ENCODE measurements at regions not wholly inside any gene's neighbourhood (a gene's known extent, or its start where the extent isn't known, plus 50 kb on each side); places are given as distances from the start of the nearest gene placed in this dataset.

DNA sequence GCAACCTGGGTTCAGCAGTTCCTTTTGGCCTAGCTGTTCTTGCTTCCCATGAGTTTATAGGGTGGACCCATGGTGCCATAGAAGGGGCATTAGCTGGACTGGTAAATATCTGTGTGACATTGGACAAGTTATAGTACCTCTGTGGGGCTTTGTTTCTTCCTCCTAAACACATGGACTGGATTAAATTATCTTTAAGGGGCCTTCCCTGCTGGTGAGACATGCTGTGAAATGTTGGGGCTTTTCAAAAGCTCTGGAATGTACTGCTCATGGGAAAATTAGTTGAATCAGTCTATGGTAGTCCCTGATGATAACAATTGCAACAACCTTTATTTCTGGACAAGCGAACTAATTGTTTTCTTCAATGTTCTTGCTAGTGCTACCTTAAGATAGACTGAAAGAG, 276.2 kb downstream of the BLID start:
- H3K4me3 ChIP-seq, result no peak overlapping the region
- DNase-seq, result no peak
- H3K9me3 ChIP-seq, result no peaks in the 10 kb centered on the region
- TF ChIP-seq POLR2A (IDR thresholded peaks at IDR 0.05), result no peak
- TF ChIP-seq CTCF (IDR thresholded peaks at IDR 0.05), result no peak
- no peaks in the 10 kb centered on the region for H3K36me3 ChIP-seq
- H3K27me3 ChIP-seq, result no peaks in the 10 kb centered on the region
- no peaks in the 10 kb centered on the region for H3K4me1 ChIP-seq
- no peak overlapping the region for H3K27ac ChIP-seq

DNA sequence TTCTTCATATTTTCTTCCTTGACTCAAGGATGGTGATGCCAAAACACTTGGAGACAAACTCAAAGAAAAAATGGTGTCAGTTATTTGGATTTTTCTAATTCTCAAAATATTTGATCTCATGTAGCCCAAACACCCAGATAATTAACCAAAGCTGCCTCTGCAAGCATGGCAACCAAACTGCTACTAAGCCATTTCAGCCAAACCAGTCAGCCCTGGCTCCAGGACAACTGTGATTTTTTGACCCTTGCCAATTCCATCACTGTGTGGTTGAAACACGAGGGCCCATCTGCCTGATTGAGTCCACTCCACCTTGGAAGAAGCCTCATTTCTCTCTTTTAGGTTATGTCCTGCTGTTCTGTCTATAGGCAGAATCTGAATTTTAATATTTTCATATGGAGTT, 277.4 kb downstream of the BLID start:
- Histone ChIP-seq H3K9me3 (no peaks in the 10 kb centered on the region), H3K36me3 (no peaks in the 10 kb centered on the region), H3K27ac (no peak overlapping the region), H3K27me3 (no peaks in the 10 kb centered on the region), H3K4me1 (no peaks in the 10 kb centered on the region), H3K4me3 (no peak overlapping the region)
- DNase-seq, result no peak
- no peak for TF ChIP-seq POLR2A (IDR thresholded peaks at IDR 0.05)
- TF ChIP-seq CTCF (IDR thresholded peaks at IDR 0.05), result no peak

DNA sequence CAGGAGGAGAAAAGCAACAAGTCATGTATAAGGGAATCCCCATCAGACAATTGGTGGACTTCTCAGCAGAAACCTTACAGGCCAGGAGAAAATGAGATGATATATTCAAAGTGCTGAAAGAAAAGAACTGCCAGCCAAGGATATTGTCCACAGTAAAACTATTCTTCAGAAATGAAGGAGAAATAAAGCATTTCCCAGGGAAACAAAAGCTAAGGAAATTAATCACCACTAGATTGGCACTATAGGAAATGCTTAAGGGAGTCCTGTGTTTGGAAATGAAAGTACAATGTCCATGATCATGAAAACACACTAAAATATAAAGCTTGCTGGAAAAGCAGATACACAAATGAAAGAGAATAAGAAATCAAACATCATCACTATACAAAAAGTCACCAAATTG, 282.0 kb downstream of the BLID start:
- H3K27me3 ChIP-seq, result no peaks in the 10 kb centered on the region
- no peak overlapping the region for H3K27ac ChIP-seq
- no peaks in the 10 kb centered on the region for H3K36me3 ChIP-seq
- no peak for DNase-seq
- no peaks in the 10 kb centered on the region for H3K9me3 ChIP-seq
- no peaks in the 10 kb centered on the region for H3K4me1 ChIP-seq
- TF ChIP-seq POLR2A (IDR thresholded peaks at IDR 0.05), result no peak
- TF ChIP-seq CTCF (IDR thresholded peaks at IDR 0.05), result no peak
- H3K4me3 ChIP-seq, result no peak overlapping the region

DNA sequence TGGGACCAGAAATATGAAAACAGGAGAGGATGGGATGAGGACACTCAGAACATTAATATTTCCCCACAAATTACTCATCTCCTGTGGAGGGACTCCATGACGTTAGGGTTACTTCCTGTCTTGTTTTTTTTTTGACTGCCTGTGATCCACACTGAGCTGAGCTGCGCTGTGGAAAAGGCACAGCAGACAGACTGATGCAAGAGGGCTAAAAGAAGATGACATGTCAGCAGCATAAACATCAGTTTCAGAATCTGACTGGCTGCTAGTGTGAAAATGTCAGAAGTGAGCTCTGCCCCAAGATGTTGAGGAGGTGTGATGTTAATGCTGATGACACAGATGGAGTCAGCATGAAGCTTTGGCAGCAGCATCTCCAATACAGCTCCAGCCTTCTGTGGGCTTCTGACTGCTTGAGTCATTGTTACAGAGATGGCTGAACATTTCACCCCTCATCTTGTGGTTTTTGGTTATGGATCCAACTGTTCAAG, 286.8 kb downstream of the BLID start:
- H3K36me3 ChIP-seq, result no peaks in the 10 kb centered on the region
- no peak overlapping the region for H3K4me3 ChIP-seq
- H3K27ac ChIP-seq, result no peak overlapping the region
- no peaks in the 10 kb centered on the region for H3K9me3 ChIP-seq
- TF ChIP-seq POLR2A (IDR thresholded peaks at IDR 0.05) (no peak), CTCF (IDR thresholded peaks at IDR 0.05) (no peak)
- H3K4me1 ChIP-seq, result no peaks in the 10 kb centered on the region
- no peak for DNase-seq
- no peaks in the 10 kb centered on the region for H3K27me3 ChIP-seq

GRCh38 chr11:121814962-121815361, 301.1 kb downstream of the BLID start:
- TF ChIP-seq CTCF (IDR thresholded peaks at IDR 0.05) (no peak), POLR2A (IDR thresholded peaks at IDR 0.05) (no peak)
- H3K27me3 ChIP-seq, result no peaks in the 10 kb centered on the region
- H3K9me3 ChIP-seq, result peaks cover 0 to 8% (median 0%) of the 10 kb centered on the region in 4 donors
- H3K27ac ChIP-seq, result no peak overlapping the region
- no peak overlapping the region for H3K4me3 ChIP-seq
- no peak for DNase-seq
- no peaks in the 10 kb centered on the region for H3K36me3 ChIP-seq
- no peaks in the 10 kb centered on the region for H3K4me1 ChIP-seq

DNA sequence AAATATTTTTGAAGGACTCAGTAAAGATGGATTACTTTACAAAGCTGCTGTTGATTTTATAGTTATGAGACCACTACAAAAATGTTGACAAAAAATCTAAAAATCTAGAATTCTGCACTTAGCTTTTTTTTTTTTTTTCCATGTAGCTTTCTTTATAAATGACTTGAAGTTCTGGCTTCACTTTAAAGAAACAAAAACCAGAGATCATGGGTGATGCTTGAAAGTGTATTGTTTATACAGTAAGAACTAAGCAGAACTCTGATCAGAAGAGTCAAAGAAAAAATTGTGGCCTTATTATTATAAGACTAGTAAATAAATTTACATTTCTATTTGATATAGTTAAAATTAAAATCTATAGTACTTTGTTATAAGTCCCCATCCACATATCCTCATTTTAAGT, 301.7 kb downstream of the BLID start:
- Histone ChIP-seq H3K4me3 (no peak overlapping the region), H3K27me3 (no peaks in the 10 kb centered on the region), H3K27ac (no peak overlapping the region), H3K36me3 (no peaks in the 10 kb centered on the region), H3K9me3 (peaks cover 0 to 8% (median 0%) of the 10 kb centered on the region in 4 donors), H3K4me1 (no peaks in the 10 kb centered on the region)
- no peak for DNase-seq
- no peak for TF ChIP-seq POLR2A (IDR thresholded peaks at IDR 0.05)
- TF ChIP-seq CTCF (IDR thresholded peaks at IDR 0.05), result no peak

All from Peyer's patch (tissue), 4 donors.